HAP-1 (cell line): ENCODE measurements at regions not wholly inside any gene's neighbourhood (a gene's known extent, or its start where the extent isn't known, plus 50 kb on each side); places are given as distances from the start of the nearest gene placed in this dataset.

Experiments used
- DNase-seq, 2 experiments: peaks; one replicate each; pipeline ENCODE4 v3.0.0-alpha.2; 2016 to 2020; ENCODE audit warnings: low spot score in 2 of 2
- H3K27me3 ChIP-seq: fragments of 250-450 bp; sonication (Bioruptor Pico); 2 replicates; pipeline ENCODE4 v1.5.1; 2020; ENCODE audit warnings: low read depth, mild to moderate bottlenecking, moderate library complexity
- H3K36me3 ChIP-seq: fragments of 250-450 bp; sonication (Bioruptor Pico); replicated peaks from 2 replicates; pipeline ENCODE4 v1.5.1; 2020; ENCODE audit warnings: mild to moderate bottlenecking
- H3K4me1 ChIP-seq: fragments of 250-450 bp; sonication (Bioruptor Pico); 2 replicates; pipeline ENCODE4 v1.5.1; 2020; ENCODE audit warnings: mild to moderate bottlenecking
- H3K4me3 ChIP-seq: fragments of 250-450 bp; sonication (Bioruptor Pico); 2 replicates; pipeline ENCODE4 v1.5.1; 2020; ENCODE audit warnings: mild to moderate bottlenecking, moderate library complexity
- H3K9me3 ChIP-seq: fragments of 250-450 bp; sonication (Bioruptor Pico); 2 replicates; pipeline ENCODE4 v1.5.1; 2020; ENCODE audit warnings: mild to moderate bottlenecking, moderate library complexity
- in situ Hi-C: fragments of 300-500 bp; cut with MboI; formaldehyde crosslinking; loops from 3 replicates; pipeline ENCODE4 v1.14.3; 2020; ENCODE audit warnings: low sequenced_read_pairs, inconsistent platforms, mixed read lengths

GRCh38 chr2:59713577-59713976, 839.9 kb downstream of the BCL11A start:
- no peak for DNase-seq
- in situ Hi-C loops: no loop called here

DNA sequence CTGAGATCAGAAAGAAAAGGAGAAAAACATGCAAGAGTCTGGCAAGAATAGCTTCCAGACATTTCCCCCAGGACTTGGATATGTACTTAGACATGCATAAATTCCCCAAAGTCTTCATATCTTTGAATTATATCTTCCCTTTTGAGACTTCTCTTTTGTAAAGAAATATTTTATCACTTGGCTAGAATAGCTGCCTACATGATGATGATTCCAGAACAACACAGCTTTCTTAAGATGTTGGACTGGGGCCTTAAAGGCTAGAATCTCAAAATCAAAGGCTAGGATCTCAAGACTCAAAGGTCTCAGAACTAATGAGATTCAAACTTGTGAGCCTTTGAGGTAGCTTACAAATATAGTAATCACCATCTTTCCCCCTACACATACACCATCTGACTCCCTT, 842.3 kb downstream of the BCL11A start:
- DNase-seq: no peak
- in situ Hi-C loops: no loop called here
- no peaks in the 10 kb centered on the region for H3K9me3 ChIP-seq
- H3K36me3 ChIP-seq: no peaks in the 10 kb centered on the region
- 0 out of 2 replicates have a peak, but pooled peaks cover 3% of the 10 kb centered on the region for H3K27me3 ChIP-seq
- no peaks in the 10 kb centered on the region for H3K4me1 ChIP-seq
- H3K4me3 ChIP-seq: no peak overlapping the region

More at GRCh38 chr2:59713577-59713976, 839.9 kb downstream of the BCL11A start:
- Histone ChIP-seq H3K4me3 (no peak overlapping the region), H3K9me3 (no peaks in the 10 kb centered on the region), H3K4me1 (no peaks in the 10 kb centered on the region), H3K27me3 (0 out of 2 replicates have a peak, but pooled peaks cover 3% of the 10 kb centered on the region), H3K36me3 (no peaks in the 10 kb centered on the region)

DNA sequence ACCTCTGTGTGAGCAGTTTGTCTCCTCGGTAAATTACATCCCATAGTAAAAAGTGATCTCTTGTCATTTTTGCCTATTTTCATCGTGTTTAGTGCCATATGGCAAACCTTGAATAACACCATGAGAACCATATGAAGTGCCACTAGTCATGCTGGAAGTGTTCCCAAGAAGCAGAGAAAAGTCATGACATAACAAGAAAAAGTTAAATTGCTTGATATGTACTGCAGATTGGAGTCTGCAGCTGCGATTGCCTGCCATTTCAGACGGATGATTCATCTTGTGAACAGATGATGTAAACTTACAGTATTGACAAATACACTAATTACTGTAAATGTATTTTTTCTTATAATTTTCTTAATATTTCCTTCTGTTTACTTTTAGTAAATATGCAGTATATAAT, 846.7 kb downstream of the BCL11A start:
- in situ Hi-C loops: no loop called here
- DNase-seq: no peak

GRCh38 chr2:59703796-59704195, 849.7 kb downstream of the BCL11A start:
- Histone ChIP-seq H3K36me3 (no peaks in the 10 kb centered on the region), H3K9me3 (no peaks in the 10 kb centered on the region), H3K4me3 (no peak overlapping the region), H3K4me1 (no peaks in the 10 kb centered on the region), H3K27me3 (no peaks in the 10 kb centered on the region)
- in situ Hi-C loops: no loop called here
- no peak for DNase-seq

More for the DNA sequence above, 846.7 kb downstream of the BCL11A start:
- no peaks in the 10 kb centered on the region for H3K36me3 ChIP-seq
- H3K4me1 ChIP-seq: no peaks in the 10 kb centered on the region
- no peaks in the 10 kb centered on the region for H3K9me3 ChIP-seq
- H3K27me3 ChIP-seq: no peaks in the 10 kb centered on the region
- no peak overlapping the region for H3K4me3 ChIP-seq

- no peaks in the 10 kb centered on the region for H3K9me3 ChIP-seq
- no peaks in the 10 kb centered on the region for H3K27me3 ChIP-seq
- H3K4me1 ChIP-seq: no peaks in the 10 kb centered on the region
- in situ Hi-C loops: no loop called here
- no peak overlapping the region for H3K4me3 ChIP-seq
- no peak for DNase-seq
- H3K36me3 ChIP-seq: no peaks in the 10 kb centered on the region
Measured at GRCh38 chr2:59702026-59702425, 851.4 kb downstream of the BCL11A start.

- no peaks in the 10 kb centered on the region for H3K9me3 ChIP-seq
- no peaks in the 10 kb centered on the region for H3K4me1 ChIP-seq
- in situ Hi-C loops: no loop called here
- no peak for DNase-seq
- no peaks in the 10 kb centered on the region for H3K27me3 ChIP-seq
- H3K4me3 ChIP-seq: no peak overlapping the region
- H3K36me3 ChIP-seq: no peaks in the 10 kb centered on the region
Measured at GRCh38 chr2:59701271-59701994, 852.0 kb downstream of the BCL11A start.

DNA sequence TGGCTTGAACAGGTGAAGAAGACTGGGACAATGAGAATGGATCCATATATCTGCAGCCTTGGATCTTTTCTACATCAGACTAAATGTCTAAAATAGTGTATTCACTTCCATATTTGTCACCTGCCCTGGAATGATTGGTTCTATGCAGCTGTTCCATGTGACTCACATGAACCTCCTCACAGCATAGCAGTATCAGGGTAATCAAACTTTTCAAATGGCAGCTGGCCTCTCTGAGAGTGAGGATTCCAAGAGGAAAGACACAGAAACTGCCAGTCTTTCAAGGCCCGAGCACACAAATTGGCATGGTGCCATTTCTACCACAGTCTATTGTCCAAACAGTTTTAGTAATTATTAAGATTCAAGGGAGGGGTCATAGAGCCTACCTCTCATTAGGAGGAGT, 859.3 kb downstream of the BCL11A start:
- no peaks in the 10 kb centered on the region for H3K27me3 ChIP-seq
- DNase-seq: no peak
- H3K4me3 ChIP-seq: no peak overlapping the region
- no peaks in the 10 kb centered on the region; the same call in 1 of the 2 replicates for H3K4me1 ChIP-seq
- H3K9me3 ChIP-seq: no peaks in the 10 kb centered on the region
- no peaks in the 10 kb centered on the region for H3K36me3 ChIP-seq
- in situ Hi-C loops: no loop called here

DNA sequence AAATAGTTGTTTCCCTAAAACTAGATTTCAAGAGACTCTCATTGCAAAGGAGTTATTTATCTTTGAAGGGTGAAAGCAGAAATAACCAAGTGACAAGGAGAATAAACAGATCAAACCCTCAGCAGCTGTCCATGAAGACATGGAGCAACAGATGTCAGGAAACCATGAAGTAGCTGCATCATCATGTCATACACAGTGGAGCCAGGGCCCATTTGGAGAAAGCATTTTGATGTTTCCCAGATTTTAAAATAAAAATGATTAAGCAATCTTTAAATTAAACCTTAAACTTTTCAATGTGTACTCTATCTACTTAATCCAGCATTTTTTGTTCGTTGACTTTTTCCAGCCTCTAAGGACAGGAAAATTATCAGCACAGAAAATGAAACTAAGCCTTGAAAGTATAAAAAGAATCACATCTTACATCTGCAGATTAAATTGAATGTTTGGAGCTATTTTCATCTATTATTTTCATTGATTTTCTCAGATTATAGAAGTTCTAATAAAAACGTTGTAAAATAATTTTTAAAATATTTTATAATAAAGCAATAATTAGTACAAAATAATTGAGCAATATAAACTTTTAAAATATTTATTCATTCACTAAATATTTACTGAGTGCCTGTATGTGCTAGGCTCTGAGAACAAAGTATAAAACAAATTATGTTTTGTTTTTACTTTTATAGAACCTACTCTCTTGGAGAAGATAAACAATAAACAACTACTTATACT, 860.1 kb downstream of the BCL11A start:
- Histone ChIP-seq H3K4me3 (no peak overlapping the region), H3K4me1 (no peaks in the 10 kb centered on the region; the same call in 1 of the 2 replicates), H3K36me3 (no peaks in the 10 kb centered on the region), H3K9me3 (no peaks in the 10 kb centered on the region), H3K27me3 (no peaks in the 10 kb centered on the region)
- in situ Hi-C loops: no loop called here
- DNase-seq: no peak

DNA sequence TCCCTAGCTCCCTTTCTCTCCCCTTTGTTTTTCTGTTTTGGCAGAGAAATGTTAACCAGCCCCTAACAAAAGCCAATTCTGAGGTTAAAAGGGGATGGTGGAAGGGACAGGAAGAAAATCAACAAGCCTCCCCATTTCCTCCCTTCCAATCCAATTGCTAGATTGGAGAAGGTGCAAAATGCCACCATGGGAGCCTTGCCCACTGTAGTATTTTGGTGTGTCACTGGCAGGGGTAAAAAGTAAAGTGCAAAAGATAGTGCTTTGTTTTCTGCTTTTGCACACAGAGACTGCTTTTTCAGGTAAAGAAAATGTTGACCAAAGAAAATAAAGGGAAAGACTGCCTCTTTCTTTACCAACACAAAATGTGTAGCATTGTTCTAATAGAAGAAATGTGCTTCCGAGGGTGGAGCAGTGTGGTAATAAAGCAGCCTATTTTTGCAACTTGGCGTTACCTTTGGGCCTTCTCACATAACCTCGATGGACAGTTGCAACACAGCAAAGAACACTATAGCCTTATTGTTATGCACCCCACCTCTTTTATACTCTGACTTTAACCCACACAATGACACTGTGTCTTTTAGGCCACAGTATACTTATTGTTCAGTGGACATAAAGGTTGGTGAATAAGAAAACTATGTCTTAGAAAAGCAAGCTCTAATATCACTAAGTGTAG, 861.8 kb downstream of the BCL11A start:
- no peaks in the 10 kb centered on the region; the same call in 1 of the 2 replicates for H3K4me1 ChIP-seq
- no peaks in the 10 kb centered on the region for H3K36me3 ChIP-seq
- in situ Hi-C loops: no loop called here
- H3K27me3 ChIP-seq: no peaks in the 10 kb centered on the region
- DNase-seq: peak in 1 of 2 experiments; percentile 8
- H3K4me3 ChIP-seq: no peak overlapping the region
- no peaks in the 10 kb centered on the region for H3K9me3 ChIP-seq

- in situ Hi-C loops: no loop called here
- Histone ChIP-seq H3K4me1 (no peaks in the 10 kb centered on the region; the same call in 1 of the 2 replicates), H3K27me3 (no peaks in the 10 kb centered on the region), H3K36me3 (no peaks in the 10 kb centered on the region), H3K9me3 (no peaks in the 10 kb centered on the region), H3K4me3 (no peak overlapping the region)
- no peak for DNase-seq
Measured at GRCh38 chr2:59690849-59691248, 862.6 kb downstream of the BCL11A start.

DNA sequence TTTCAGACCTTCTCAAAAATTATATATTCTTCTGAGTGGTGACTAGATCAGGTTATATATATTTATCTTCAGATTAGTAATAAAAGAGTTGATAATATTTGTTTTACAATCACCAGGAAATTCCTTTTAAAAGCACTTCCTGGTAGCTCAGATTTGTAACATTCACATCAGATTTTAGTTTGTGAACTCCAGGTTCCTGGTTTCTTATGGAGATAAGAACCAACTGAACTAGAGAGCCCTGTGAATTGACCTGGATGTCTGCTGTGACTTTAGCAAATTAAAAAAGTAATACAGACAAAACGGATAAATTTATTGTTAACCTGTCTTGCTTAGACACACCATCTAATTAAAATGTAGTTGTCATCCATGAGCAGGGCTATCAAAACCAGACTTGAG, 868.7 kb downstream of the BCL11A start:
- H3K36me3 ChIP-seq: no peaks in the 10 kb centered on the region
- H3K4me3 ChIP-seq: no peak overlapping the region
- DNase-seq: no peak
- in situ Hi-C loops: no loop called here
- no peaks in the 10 kb centered on the region for H3K4me1 ChIP-seq
- no peaks in the 10 kb centered on the region for H3K27me3 ChIP-seq
- no peaks in the 10 kb centered on the region for H3K9me3 ChIP-seq

DNA sequence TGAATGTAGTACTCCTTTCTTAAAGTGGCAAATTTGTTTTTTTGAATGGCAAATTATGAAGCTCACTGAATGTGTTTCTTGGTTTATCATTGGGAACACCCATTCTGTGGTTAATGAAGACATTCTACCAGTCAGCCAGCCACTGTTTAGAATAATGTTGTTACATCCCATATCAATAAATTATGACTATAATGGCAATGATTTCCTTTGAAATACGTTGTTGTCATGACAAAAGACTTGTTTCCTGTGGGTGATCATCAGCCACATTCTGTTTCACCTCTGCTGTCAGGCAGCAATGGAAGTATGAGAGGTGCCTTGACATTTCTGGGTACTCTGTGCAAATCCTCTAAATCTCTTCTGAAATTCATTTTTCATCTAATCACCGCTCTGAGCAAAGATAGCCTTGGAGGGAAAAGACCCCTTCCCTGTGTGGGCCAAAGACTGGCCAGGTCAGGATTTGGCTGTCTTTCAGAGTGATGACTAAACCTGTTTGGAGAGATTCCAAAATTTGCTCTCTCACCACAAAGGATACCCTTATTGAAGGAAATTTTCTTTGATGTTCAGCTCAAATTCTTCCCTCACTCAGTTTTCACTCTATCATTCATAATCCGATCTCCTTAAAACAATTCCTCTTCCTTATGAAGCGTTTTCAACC, 869.2 kb downstream of the BCL11A start:
- in situ Hi-C loops: no loop called here
- Histone ChIP-seq H3K36me3 (no peaks in the 10 kb centered on the region), H3K9me3 (no peaks in the 10 kb centered on the region), H3K4me1 (no peaks in the 10 kb centered on the region), H3K27me3 (no peaks in the 10 kb centered on the region), H3K4me3 (no peak overlapping the region)
- no peak for DNase-seq

DNA sequence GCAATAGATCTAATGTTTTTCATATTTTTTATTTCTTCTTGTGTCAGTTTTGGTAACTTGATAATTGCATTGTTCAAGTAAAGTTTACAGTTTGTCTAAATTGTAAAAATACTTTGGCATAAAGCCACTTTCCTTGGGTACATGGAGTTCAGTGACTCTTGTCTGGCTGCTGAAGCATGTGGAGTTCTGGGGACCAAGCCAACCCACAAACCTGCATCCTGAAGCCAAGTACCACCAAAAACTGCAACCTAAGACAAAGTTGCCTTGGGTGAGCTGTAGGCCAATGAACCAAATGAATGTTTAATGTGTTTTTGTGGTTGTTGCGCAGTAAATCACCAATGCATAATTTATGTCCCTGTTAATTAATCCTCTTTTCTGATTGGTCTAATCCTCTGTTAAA, 872.6 kb downstream of the BCL11A start:
- H3K27me3 ChIP-seq: no peaks in the 10 kb centered on the region
- in situ Hi-C loops: no loop called here
- H3K36me3 ChIP-seq: no peaks in the 10 kb centered on the region
- no peaks in the 10 kb centered on the region for H3K9me3 ChIP-seq
- no peaks in the 10 kb centered on the region for H3K4me1 ChIP-seq
- H3K4me3 ChIP-seq: no peak overlapping the region
- no peak for DNase-seq
